ENCODE measurements at regions not wholly inside any gene's neighbourhood (a gene's known extent, or its start where the extent isn't known, plus 50 kb on each side); places are given as distances from the start of the nearest gene placed in this dataset.

DNA sequence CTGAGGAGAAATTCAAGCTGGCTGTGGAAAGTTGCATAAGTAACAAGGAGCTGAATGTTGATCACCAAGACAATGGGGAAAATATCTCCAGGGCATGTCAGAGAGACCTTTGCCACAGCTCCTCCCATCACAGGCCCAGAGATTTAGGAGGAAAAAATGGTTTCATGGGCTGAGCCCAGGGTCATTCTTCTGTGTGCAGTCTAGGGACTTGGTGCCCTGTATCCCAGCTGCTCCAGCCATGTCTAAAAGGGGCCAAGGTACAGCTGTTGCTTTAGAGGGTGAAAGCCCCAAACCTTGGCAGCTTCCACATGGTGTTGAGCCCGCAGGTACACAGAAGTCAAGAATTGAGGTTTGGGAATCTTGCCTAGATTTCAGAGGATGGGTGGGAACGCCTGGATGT, 439.8 kb upstream of the HNRNPA3 start:
- TF ChIP-seq, protein P1, sequence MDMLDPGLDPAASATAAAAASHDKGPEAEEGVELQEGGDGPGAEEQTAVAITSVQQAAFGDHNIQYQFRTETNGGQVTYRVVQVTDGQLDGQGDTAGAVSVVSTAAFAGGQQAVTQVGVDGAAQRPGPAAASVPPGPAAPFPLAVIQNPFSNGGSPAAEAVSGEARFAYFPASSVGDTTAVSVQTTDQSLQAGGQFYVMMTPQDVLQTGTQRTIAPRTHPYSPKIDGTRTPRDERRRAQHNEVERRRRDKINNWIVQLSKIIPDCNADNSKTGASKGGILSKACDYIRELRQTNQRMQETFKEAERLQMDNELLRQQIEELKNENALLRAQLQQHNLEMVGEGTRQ (IDR thresholded peaks at IDR 0.05; ENCODE audit: low read depth, low read length): no peak
- TF ChIP-seq, protein P1 (CRISPR knock-in tag; IDR thresholded peaks at IDR 0.05; ENCODE audit: borderline replicate concordance): no peak
- no peak for TF ChIP-seq ZNF253 (CRISPR knock-in tag; IDR thresholded peaks at IDR 0.05; ENCODE audit: borderline replicate concordance)
- TF ChIP-seq, protein P2, sequence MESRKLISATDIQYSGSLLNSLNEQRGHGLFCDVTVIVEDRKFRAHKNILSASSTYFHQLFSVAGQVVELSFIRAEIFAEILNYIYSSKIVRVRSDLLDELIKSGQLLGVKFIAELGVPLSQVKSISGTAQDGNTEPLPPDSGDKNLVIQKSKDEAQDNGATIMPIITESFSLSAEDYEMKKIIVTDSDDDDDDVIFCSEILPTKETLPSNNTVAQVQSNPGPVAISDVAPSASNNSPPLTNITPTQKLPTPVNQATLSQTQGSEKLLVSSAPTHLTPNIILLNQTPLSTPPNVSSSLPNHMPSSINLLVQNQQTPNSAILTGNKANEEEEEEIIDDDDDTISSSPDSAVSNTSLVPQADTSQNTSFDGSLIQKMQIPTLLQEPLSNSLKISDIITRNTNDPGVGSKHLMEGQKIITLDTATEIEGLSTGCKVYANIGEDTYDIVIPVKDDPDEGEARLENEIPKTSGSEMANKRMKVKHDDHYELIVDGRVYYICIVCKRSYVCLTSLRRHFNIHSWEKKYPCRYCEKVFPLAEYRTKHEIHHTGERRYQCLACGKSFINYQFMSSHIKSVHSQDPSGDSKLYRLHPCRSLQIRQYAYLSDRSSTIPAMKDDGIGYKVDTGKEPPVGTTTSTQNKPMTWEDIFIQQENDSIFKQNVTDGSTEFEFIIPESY (CRISPR knock-in tag; IDR thresholded peaks at IDR 0.05): no peak
- no peak for TF ChIP-seq CBX5 (CRISPR knock-in tag; IDR thresholded peaks at IDR 0.05; ENCODE audit: borderline replicate concordance)
- TF ChIP-seq CEBPB (IDR thresholded peaks at IDR 0.05; ENCODE audit: borderline replicate concordance, low read depth, low read length): no peak
- no peak for TF ChIP-seq KAT7 (CRISPR knock-in tag; IDR thresholded peaks at IDR 0.05; ENCODE audit: borderline replicate concordance)
- no peak for TF ChIP-seq PREB (CRISPR knock-in tag; IDR thresholded peaks at IDR 0.05)
- no peak for TF ChIP-seq ZSCAN30 (CRISPR knock-in tag; IDR thresholded peaks at IDR 0.05)
- TF ChIP-seq, protein P3, sequence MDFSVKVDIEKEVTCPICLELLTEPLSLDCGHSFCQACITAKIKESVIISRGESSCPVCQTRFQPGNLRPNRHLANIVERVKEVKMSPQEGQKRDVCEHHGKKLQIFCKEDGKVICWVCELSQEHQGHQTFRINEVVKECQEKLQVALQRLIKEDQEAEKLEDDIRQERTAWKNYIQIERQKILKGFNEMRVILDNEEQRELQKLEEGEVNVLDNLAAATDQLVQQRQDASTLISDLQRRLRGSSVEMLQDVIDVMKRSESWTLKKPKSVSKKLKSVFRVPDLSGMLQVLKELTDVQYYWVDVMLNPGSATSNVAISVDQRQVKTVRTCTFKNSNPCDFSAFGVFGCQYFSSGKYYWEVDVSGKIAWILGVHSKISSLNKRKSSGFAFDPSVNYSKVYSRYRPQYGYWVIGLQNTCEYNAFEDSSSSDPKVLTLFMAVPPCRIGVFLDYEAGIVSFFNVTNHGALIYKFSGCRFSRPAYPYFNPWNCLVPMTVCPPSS (IDR thresholded peaks at IDR 0.05): no peak
- TF ChIP-seq ZNF607 (CRISPR knock-in tag; IDR thresholded peaks at IDR 0.05; ENCODE audit: borderline replicate concordance): no peak

Data from HepG2 (cell line).